Mesodermal cell (in vitro differentiated cells): ENCODE measurements at regions not wholly inside any gene's neighbourhood (a gene's known extent, or its start where the extent isn't known, plus 50 kb on each side); places are given as distances from the start of the nearest gene placed in this dataset.
"Not testable (repeated sequence)": the region's sequence is repeated elsewhere in the genome, so short reads cannot be mapped to it uniquely, and the experiment has no call there.

Experiments used
- H3K27ac ChIP-seq: 2 replicates; pipeline ENCODE4 v1.7.0; 2013; ENCODE audit warnings: mild to moderate bottlenecking, low read depth, low read length, moderate library complexity; ENCODE audit not compliant: severe bottlenecking
- H3K36me3 ChIP-seq: 2 replicates; pipeline ENCODE4 v1.7.1; 2013; ENCODE audit warnings: mild to moderate bottlenecking, low read length, moderate library complexity; ENCODE audit not compliant: control insufficient read depth, insufficient read depth
- H3K4me1 ChIP-seq: one replicate; pipeline ENCODE4 v1.7.1; 2013; ENCODE audit warnings: mild to moderate bottlenecking, low read length; ENCODE audit not compliant: insufficient read depth, control insufficient read depth, poor library complexity, severe bottlenecking
- H3K4me3 ChIP-seq: 2 replicates; pipeline ENCODE4 v1.7.0; 2013; ENCODE audit warnings: low read length, control low read depth, mild to moderate bottlenecking; ENCODE audit not compliant: insufficient read depth, poor library complexity, severe bottlenecking; ENCODE audit errors: extremely low read depth
- H3K9me3 ChIP-seq: 2 replicates; pipeline ENCODE4 v1.7.1; 2013; ENCODE audit warnings: mild to moderate bottlenecking, low read length, moderate library complexity; ENCODE audit not compliant: control insufficient read depth
- WGBS, 2 experiments: methylation state at CpG; one replicate each; pipeline ENCODE4 v1.1.5; 2013; ENCODE audit warnings: missing lambda C conversion rate in 2 of 2; ENCODE audit not compliant: insufficient coverage in 2 of 2; 5-methylcytosine and 5-hydroxymethylcytosine counted together

DNA sequence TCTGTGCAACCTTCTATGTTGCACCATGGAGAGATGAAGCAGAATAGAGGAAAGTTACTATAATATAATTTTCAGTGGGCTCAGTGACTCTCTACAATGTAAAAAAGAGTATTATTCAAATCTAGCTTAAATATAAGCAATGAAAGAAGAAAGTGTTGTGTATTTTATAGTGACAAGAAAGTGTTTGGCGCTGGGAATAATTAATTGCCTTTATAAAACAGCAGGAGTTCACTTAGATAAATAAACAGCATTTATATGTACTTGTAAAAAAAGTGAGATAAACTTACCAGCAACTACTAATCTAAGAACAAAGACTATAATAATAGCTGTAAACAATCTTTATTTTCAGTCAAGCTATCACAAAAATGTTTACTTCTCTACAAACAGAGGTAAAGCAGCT is 488.9 kb upstream of the PCDH10 start:
- H3K4me1 ChIP-seq, result no peaks in the 10 kb centered on the region
- no peak overlapping the region for H3K27ac ChIP-seq
- no peaks in the 10 kb centered on the region for H3K36me3 ChIP-seq
- WGBS, 2 experiments, result no CpG with 5 or more reads among the region's 1 CpG
- no peaks in the 10 kb centered on the region for H3K9me3 ChIP-seq
- no peak overlapping the region for H3K4me3 ChIP-seq

DNA sequence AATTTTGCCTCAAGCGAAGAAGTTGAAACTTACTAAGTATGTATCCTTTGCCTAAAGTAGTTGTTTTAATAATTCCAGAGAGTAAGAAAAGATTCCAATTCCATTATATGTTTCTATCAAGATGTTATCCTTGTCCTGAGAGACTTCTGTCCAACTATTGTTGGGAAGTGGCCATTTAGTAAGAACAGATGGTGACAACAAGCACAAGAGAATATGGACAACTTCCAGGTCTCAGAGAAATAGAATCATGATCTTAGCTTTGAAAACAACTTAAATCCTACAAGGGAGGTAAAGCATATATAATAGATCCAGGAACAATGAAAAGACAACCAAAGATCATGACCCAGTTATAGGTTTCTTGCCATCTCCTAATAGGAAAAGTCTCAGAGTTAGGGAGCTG is 486.6 kb upstream of the PCDH10 start:
- no CpG with 5 or more reads among the region's 1 CpG for WGBS, 2 experiments
- H3K4me1 ChIP-seq, result no peaks in the 10 kb centered on the region
- H3K4me3 ChIP-seq, result no peak overlapping the region
- no peaks in the 10 kb centered on the region for H3K9me3 ChIP-seq
- no peaks in the 10 kb centered on the region for H3K36me3 ChIP-seq
- H3K27ac ChIP-seq, result no peak overlapping the region

DNA sequence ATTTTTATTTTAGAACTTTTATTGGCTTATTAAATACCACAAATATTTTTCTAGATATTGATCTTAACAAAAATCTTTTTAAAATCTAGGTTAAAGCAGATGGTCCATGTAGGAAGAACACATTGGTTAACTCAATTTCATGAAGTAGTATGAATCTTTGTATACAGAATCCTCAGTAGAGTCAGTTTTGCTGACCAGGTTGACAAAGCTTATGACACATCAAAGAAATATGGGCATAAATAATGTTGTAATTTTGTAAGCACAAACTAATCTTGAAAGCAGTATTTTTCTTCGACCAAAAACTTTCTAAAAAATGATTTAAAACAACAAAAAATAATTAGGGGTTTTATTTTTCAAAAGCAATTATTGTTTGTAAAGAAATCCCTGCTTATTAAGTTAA is 479.3 kb upstream of the PCDH10 start:
- no peak overlapping the region for H3K27ac ChIP-seq
- H3K9me3 ChIP-seq, result no peaks in the 10 kb centered on the region
- no CpG with 5 or more reads among the region's 1 CpG for WGBS, 2 experiments
- no peaks in the 10 kb centered on the region for H3K36me3 ChIP-seq
- no peak overlapping the region for H3K4me3 ChIP-seq
- H3K4me1 ChIP-seq, result no peaks in the 10 kb centered on the region

DNA sequence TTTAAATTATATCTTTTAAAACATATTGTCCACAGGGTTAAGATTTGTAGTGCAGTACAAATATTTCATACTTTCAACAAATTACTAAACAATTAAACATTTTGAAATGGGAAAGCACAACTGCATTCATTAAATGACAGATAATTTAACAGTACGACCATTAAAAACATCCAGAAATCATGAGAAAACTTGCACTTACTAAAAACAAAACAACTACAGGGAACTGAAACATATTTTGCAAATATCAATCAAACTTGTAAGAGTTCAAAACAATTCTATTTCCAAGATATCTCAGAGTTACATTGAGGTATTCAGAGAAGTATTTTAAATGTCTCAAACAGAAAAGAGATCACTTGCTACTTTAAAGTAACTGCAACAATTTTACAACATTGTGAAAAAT is 478.5 kb upstream of the PCDH10 start:
- Histone ChIP-seq H3K36me3 (no peaks in the 10 kb centered on the region), H3K9me3 (no peaks in the 10 kb centered on the region), H3K4me1 (no peaks in the 10 kb centered on the region), H3K27ac (no peak overlapping the region), H3K4me3 (no peak overlapping the region)
- WGBS, 2 experiments, result 100% methylated on average over 1 of the region's 1 CpG; no CpG with 5 or more reads in 1 of the 2 experiments

DNA sequence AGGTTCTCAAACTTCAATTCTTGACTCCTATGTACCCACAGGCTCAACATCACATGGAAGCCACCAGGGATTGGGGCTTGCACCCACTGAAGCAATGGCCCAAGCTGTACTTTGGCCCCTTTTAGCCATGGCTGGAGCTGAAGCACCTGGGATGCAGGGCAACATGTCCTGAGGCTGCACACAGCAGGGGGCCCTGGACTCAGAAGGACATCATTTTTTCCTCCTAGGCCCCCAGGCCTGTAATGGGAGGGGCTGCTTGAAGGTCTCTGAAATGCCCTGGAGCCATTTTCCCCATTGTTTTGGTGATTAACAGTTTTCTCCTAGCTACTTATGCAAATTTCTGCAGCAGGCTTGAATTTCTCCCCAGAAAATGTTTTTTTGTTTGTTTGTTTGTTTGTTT is 465.1 kb upstream of the PCDH10 start:
- H3K9me3 ChIP-seq, result peaks cover 25% of the 10 kb centered on the region
- no peaks in the 10 kb centered on the region for H3K36me3 ChIP-seq
- H3K27ac ChIP-seq, result no peak overlapping the region
- H3K4me1 ChIP-seq, result no peaks in the 10 kb centered on the region
- no peak overlapping the region for H3K4me3 ChIP-seq

DNA sequence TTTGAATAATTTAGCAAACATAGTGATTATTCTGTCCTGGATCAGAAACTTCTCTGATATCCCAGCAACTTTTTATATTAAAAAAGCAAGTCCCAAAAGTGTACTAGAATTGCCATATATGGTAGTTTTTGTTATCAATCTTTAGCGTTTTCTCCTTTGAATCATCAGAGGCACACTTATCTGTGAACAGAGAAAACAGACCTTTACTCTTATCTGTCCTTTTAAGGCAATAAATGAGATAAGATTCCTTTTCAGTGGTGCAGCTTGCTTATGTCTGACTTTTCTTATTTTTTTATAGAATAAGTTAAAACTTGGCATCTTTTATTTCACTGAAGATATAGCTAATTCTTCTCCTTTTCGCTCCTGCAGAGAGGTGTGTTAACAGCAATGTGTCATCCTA is 458.1 kb upstream of the PCDH10 start:
- H3K36me3 ChIP-seq, result no peaks in the 10 kb centered on the region
- WGBS, 2 experiments, result no CpG with 5 or more reads among the region's 2 CpGs
- H3K27ac ChIP-seq, result no peak overlapping the region
- no peak overlapping the region for H3K4me3 ChIP-seq
- no peaks in the 10 kb centered on the region for H3K9me3 ChIP-seq
- no peaks in the 10 kb centered on the region for H3K4me1 ChIP-seq

DNA sequence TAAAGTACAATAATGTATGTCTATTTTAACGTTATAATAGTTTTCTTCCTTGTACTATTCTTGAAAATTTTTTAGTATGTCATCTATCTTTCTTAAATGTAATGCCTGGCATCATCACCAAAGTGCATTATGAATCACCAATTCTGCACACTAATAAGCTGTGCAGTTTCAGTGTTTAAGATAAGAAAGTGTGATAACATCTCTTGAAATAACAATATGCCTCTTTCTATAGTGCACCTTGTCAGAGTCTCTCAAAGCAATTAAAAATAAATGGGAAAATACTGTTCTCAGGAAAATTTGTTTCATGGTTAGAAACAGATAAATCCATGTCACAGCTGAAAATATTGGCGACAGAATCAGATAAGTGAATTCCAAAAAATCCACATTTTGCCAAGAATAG is 457.4 kb upstream of the PCDH10 start:
- Histone ChIP-seq H3K9me3 (no peaks in the 10 kb centered on the region), H3K4me3 (no peak overlapping the region), H3K4me1 (no peaks in the 10 kb centered on the region), H3K36me3 (no peaks in the 10 kb centered on the region), H3K27ac (no peak overlapping the region)
- 100% methylated on average over 1 of the region's 2 CpGs; no CpG with 5 or more reads in 1 of the 2 experiments for WGBS, 2 experiments

DNA sequence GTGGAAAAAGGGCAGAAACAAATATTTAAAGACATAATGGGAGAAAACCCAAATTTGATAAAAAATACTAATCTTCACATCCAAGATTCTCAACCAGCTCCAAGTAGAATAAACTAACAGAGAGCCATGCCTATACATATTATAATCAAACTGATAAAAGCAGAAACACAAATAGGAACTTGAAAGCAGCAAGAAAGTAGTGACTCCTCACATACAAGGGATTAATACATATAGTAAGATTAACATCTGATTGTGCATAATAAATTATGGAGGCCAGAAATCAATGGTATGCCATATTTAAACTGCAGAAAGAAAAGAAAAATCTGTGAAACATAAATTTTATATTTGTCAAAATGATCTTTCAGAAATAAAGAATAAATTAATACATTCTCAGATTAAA is 454.3 kb upstream of the PCDH10 start:
- Histone ChIP-seq H3K9me3 (no peaks in the 10 kb centered on the region), H3K27ac (no peak overlapping the region), H3K36me3 (no peaks in the 10 kb centered on the region), H3K4me1 (no peaks in the 10 kb centered on the region), H3K4me3 (no peak overlapping the region)

DNA sequence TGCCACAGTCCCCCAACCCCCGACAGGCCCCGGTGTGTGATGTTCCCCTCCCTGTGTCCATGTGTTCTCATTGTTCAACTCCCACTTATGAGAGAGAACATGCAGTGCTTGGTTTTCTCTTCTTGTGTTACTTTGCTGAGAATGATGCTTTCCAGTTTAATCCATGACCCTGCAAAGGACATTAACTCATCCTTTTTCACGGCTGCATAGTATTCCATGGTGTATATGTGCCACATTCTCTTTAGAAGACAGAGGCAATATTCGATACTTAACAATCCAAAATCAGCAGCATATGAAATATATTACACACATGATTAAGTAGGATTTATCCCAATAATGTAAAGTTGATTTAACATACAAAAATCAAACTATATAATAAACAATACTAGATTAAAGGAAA is 451.6 kb upstream of the PCDH10 start:
- not testable (repeated sequence) for H3K4me3 ChIP-seq, H3K36me3 ChIP-seq, H3K9me3 ChIP-seq, H3K4me1 ChIP-seq, H3K27ac ChIP-seq
- WGBS, 2 experiments, result no CpG with 5 or more reads among the region's 4 CpGs

DNA sequence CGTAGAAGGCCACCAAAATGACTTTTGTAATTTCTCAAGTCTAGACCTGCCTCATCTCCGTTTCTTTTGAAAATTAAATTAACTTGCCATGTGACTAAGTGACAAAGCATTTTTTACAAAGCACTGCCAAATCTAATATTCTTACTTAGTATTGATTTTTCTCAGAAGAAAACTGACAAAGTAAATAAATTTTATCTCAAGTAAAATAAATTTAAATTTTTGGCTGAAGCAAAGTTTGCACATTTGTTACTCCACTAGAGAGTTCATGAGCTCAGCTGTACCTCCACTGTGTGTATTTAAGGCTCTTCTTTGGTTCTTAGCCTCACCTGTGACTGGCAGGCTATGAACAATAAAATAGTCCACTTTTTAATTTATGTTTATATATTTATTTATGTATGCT is 441.1 kb upstream of the PCDH10 start:
- Histone ChIP-seq H3K9me3 (no peaks in the 10 kb centered on the region), H3K27ac (no peak overlapping the region), H3K4me1 (no peaks in the 10 kb centered on the region), H3K4me3 (no peak overlapping the region), H3K36me3 (no peaks in the 10 kb centered on the region)
- WGBS, 2 experiments, result 50 to 86% methylated on average over 1 of the region's 2 CpGs

DNA sequence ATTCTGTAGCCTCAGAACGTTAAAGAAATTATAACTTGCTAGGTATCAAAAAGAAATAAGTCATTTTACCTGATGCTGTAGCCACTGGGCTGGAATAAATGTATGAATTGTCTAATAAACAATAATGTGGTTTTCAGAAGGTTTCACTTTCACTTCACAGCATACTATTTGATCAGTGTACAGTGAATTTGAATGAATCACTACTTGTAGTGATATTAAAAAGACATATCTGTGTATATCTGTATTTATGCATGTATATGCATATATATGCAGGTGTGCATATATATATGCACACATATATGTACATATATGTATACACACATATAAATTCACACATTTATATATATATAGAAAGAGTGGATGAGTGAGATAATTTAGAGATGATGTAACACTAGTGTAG is 440.0 kb upstream of the PCDH10 start:
- H3K36me3 ChIP-seq, result no peaks in the 10 kb centered on the region
- no CpG with 5 or more reads among the region's 1 CpG for WGBS, 2 experiments
- H3K9me3 ChIP-seq, result no peaks in the 10 kb centered on the region

DNA sequence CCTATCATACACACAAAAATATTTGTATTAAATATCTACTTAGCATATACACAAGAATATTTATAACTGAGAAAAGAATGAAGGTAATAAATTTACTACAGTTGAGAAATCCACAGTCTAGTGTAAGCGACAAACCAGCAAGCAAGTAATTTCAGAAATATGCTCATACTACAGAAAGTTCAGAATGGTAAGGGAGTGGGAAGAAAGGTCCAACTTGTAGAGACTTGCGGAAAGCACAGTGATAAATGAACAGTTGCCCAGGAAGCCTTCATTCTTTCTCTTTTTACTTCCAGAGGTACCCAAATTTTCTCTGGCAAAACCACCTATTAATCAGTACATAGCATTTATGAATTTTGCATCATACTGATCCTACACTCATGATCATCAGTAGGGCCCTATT is 438.1 kb upstream of the PCDH10 start:
- 83% methylated on average over 1 of the region's 2 CpGs; no CpG with 5 or more reads in 1 of the 2 experiments for WGBS, 2 experiments
- Histone ChIP-seq H3K27ac (no peak overlapping the region), H3K4me3 (no peak overlapping the region), H3K4me1 (no peaks in the 10 kb centered on the region), H3K36me3 (no peaks in the 10 kb centered on the region), H3K9me3 (no peaks in the 10 kb centered on the region)

More for the DNA sequence above, 440.0 kb upstream of the PCDH10 start:
- H3K4me3 ChIP-seq, result no peak overlapping the region
- H3K4me1 ChIP-seq, result no peaks in the 10 kb centered on the region
- H3K27ac ChIP-seq, result no peak overlapping the region
